BE2C (cell line): ENCODE measurements at regions not wholly inside any gene's neighbourhood (a gene's known extent, or its start where the extent isn't known, plus 50 kb on each side); places are given as distances from the start of the nearest gene placed in this dataset.

ENCODE experiments used
- DNase-seq: peaks from one replicate; pipeline ENCODE4 v3.0.0-alpha.2; 2020
- H3K27me3 ChIP-seq: fragments of 250-450 bp; sonication (Bioruptor Pico); 2 replicates; pipeline ENCODE4 v1.5.1; 2020; ENCODE audit warnings: mild to moderate bottlenecking
- H3K36me3 ChIP-seq: fragments of 250-450 bp; sonication (Bioruptor Pico); 2 replicates; pipeline ENCODE4 v1.5.1; 2020; ENCODE audit warnings: mild to moderate bottlenecking
- H3K4me1 ChIP-seq: fragments of 250-450 bp; sonication (Bioruptor Pico); 2 replicates; pipeline ENCODE4 v1.5.1; 2020
- H3K4me3 ChIP-seq: 2 replicates; pipeline ENCODE4 v1.5.1; 2011; ENCODE audit warnings: low read depth, low read length
- H3K9me3 ChIP-seq: fragments of 250-450 bp; sonication (Bioruptor Pico); 2 replicates; pipeline ENCODE4 v1.5.1; 2020
- TF ChIP-seq, protein P1 (sequence below): IDR thresholded peaks from 2 replicates; pipeline ENCODE4 v1.5.1; 2012; ENCODE audit warnings: mild to moderate bottlenecking, low read depth, low read length

DNA sequence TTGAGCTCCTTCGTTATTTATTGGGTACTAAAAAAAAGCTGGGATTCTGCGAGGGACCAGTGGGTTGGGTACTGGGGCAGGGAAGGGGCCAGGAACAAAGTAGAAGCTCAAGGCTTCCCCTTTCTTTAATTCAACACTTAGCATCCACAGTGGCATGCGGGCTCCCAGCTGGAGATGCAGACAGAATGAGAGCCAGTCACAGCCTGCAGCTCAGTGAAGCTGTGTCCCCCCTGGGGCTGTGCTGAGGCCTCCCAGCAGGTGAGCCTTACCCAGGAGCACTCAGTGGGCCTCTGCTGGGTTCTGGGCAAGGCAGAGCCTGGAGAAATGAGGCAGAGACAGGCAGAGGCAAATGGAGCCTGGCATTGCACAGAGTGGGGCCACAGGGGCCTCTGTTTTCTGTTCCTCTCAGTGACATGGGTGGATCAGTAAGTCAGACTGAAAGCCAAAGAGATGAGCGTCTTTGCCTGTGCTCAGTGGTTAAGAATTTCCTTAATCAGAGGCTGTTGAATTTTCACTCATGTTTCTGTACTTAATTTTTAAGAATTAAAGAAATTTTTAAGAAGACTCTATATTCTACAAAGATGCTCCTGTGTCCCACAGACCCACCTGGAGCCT is 181.4 kb upstream of the RBPJ start:
- Histone ChIP-seq H3K4me3 (no peak overlapping the region), H3K36me3 (no peaks in the 10 kb centered on the region), H3K4me1 (no peaks in the 10 kb centered on the region), H3K27me3 (no peaks in the 10 kb centered on the region), H3K9me3 (no peaks in the 10 kb centered on the region)
- no peak for DNase-seq
- TF ChIP-seq, protein P1, sequence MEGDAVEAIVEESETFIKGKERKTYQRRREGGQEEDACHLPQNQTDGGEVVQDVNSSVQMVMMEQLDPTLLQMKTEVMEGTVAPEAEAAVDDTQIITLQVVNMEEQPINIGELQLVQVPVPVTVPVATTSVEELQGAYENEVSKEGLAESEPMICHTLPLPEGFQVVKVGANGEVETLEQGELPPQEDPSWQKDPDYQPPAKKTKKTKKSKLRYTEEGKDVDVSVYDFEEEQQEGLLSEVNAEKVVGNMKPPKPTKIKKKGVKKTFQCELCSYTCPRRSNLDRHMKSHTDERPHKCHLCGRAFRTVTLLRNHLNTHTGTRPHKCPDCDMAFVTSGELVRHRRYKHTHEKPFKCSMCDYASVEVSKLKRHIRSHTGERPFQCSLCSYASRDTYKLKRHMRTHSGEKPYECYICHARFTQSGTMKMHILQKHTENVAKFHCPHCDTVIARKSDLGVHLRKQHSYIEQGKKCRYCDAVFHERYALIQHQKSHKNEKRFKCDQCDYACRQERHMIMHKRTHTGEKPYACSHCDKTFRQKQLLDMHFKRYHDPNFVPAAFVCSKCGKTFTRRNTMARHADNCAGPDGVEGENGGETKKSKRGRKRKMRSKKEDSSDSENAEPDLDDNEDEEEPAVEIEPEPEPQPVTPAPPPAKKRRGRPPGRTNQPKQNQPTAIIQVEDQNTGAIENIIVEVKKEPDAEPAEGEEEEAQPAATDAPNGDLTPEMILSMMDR = no peak

- Histone ChIP-seq H3K27me3 (no peaks in the 10 kb centered on the region), H3K36me3 (no peaks in the 10 kb centered on the region), H3K4me1 (no peaks in the 10 kb centered on the region), H3K4me3 (no peak overlapping the region), H3K9me3 (no peaks in the 10 kb centered on the region)
- no peak for DNase-seq
- TF ChIP-seq, protein P1 = no peak
Measured at GRCh38 chr4:26140150-26140898, 180.5 kb upstream of the RBPJ start.

DNA sequence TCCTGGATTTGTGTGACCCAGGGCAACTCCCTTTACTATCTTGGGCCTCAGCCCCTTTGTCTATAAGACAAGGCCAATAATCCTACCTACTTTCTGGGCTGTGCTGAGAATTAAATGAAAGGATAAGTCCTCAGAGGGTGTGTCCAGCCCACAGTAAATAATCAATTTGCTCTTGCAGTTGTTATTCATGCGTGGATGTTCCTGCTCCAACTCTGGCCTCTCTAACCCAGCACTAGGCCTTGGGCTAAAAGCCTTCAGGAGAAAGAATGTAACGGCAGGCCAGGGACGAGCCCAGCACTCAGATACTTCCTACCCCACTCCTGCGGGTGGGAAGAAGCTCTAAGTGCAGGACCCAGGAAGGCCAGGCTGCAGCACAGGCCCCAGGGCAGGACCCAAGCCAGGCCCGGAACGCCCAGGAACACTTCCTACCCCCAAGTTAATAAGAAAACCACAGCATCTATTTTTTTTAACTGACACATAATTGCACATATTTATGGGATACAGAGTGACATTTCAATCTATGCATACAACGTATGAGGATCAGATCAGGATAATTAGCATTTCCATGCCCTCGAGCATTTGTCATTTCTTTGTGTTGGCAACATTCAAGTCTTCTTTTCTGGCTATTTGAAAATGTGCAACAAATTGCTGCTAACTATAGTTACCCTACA is 179.6 kb upstream of the RBPJ start:
- DNase-seq = no peak
- TF ChIP-seq, protein P1 = no peak
- no peaks in the 10 kb centered on the region for H3K36me3 ChIP-seq
- no peaks in the 10 kb centered on the region for H3K4me1 ChIP-seq
- no peak overlapping the region for H3K4me3 ChIP-seq
- no peaks in the 10 kb centered on the region for H3K9me3 ChIP-seq
- no peaks in the 10 kb centered on the region for H3K27me3 ChIP-seq

- TF ChIP-seq, protein P1 = no peak
- Histone ChIP-seq H3K9me3 (no peaks in the 10 kb centered on the region), H3K27me3 (no peaks in the 10 kb centered on the region), H3K4me3 (no peak overlapping the region), H3K36me3 (no peaks in the 10 kb centered on the region), H3K4me1 (no peaks in the 10 kb centered on the region)
- DNase-seq = no peak
Measured at GRCh38 chr4:26141911-26142638, 178.7 kb upstream of the RBPJ start.

DNA sequence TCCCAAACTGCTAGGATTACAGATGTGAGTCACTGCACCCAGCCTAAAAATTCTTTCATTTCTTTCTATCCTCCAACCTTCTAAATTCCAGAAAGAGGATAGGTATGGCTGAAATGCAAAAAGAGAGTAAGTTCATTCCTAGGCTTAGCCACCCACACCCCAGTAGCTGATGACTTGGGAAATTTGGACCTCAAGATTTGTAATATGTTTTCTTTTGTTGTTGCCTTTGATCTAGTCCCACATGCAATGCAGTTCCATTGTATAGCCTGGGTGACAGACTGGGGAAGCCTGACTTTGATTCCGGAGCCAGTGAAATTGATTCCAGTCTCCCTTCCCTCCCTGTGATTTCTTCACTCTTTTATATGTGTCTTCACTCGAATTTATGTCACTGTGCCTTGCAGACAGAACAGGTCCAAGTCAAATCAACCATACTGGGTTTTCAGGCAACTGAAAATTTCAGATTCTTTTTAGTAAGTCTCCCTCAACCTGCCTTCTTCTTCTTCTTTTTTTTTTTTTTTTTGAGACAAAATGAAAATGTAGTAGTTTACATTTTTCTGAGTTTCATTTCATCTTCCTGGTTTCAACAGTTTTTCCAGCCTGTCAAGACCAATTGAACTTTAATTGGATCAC is 176.2 kb upstream of the RBPJ start:
- Histone ChIP-seq H3K9me3 (no peaks in the 10 kb centered on the region), H3K36me3 (no peaks in the 10 kb centered on the region)

More for the DNA sequence above, 176.2 kb upstream of the RBPJ start:
- no peak for DNase-seq
- TF ChIP-seq, protein P1 = no peak
- no peak overlapping the region for H3K4me3 ChIP-seq
- no peaks in the 10 kb centered on the region for H3K27me3 ChIP-seq
- no peaks in the 10 kb centered on the region for H3K4me1 ChIP-seq
